ENCODE measurements at regions not wholly inside any gene's neighbourhood (a gene's known extent, or its start where the extent isn't known, plus 50 kb on each side); places are given as distances from the start of the nearest gene placed in this dataset.
"Not testable (repeated sequence)": the region's sequence is repeated elsewhere in the genome, so short reads cannot be mapped to it uniquely, and the experiment has no call there.

DNA sequence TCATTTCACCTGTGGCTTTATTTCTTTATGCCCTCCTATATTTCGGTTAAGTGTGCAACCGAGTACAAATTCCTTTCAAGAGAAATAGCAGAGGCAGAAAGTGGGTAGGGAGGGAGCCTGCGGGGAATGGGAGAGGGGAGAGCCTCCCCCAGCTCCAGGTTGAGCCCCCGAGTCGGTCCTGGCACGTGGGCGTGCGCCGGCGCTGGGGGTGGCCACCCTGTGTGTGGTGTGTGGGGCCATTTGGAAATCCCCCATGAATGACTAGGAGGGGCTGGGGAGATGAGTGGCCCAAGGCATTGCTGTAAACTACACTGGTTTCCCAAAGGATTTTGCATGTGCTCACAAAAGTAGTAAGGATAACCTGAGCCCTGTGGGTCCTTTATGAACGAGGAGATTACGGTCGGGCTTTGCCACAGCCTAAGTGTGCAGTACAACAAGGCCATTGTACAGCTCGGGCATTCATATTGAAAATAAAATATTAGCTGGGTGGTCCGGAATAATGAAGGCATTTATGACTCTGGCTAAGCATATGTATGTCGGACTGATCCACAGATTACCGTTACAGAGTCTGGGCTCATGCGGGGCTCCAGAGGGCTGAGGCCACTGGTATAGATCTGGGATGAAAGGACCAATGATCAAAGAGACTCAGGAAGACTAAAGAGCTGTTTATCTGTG lies 84.5 kb upstream of the RALGAPA2 start:
- DNase-seq, result no peak

DNA sequence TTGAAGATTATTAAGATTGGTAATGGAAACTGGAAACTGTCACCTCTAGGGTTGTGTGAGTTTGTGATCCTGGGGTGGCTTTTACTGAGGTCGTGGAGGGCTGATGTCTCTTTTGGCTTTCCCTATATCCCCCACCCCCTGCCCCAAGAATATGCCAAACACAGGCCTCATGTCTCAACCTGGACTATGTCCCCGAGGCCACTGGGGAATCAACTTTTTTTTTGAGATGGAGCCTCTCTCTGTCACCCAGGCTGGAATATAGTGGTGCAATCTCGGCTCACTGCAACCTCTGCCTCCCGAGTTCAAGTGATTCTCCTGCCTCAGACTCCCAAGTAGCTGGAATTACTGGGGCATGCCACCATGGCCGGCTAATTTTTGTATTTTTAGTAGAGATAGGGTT lies 83.3 kb upstream of the RALGAPA2 start:
- DNase-seq, result no peak

DNA sequence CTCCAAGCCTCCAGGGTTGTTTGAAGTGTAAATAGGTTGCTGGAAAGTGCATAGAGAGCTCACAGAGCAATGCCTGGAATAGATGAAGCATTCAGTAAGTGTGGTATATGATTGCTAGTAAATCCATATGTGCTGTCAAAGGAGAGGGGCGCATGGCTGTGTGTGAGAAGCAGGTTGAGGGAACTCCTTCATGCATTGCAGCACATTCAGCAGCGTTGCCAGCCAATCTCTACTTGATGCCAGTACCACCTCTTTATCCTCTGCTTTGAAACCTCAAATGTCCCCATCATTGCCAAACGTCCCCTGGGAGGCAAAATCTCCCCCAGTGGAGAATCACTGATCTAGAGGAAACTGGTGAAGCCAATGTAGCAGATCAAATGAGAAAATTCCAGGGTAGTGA lies 82.7 kb upstream of the RALGAPA2 start:
- no peak for DNase-seq

DNA sequence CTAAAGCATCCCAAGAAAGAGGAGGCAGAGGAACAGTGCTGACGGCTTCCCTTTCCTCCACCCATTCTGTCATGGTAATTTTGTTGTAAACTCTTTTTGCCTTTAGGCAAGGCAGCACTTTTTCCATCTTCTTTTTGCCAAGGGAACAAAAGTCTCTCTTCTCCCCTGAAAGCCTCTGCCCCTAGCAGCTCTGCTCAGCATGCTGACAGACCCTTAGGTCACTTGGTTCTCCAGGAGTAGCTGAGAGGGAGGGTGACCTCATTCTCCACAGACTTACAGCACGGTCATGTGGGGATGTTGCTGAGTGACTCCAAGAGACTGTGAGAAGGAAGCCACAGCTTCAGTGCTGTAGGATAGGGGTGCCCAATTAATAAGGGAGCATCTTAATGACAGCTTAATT lies 81.1 kb upstream of the RALGAPA2 start:
- no peak for DNase-seq

DNA sequence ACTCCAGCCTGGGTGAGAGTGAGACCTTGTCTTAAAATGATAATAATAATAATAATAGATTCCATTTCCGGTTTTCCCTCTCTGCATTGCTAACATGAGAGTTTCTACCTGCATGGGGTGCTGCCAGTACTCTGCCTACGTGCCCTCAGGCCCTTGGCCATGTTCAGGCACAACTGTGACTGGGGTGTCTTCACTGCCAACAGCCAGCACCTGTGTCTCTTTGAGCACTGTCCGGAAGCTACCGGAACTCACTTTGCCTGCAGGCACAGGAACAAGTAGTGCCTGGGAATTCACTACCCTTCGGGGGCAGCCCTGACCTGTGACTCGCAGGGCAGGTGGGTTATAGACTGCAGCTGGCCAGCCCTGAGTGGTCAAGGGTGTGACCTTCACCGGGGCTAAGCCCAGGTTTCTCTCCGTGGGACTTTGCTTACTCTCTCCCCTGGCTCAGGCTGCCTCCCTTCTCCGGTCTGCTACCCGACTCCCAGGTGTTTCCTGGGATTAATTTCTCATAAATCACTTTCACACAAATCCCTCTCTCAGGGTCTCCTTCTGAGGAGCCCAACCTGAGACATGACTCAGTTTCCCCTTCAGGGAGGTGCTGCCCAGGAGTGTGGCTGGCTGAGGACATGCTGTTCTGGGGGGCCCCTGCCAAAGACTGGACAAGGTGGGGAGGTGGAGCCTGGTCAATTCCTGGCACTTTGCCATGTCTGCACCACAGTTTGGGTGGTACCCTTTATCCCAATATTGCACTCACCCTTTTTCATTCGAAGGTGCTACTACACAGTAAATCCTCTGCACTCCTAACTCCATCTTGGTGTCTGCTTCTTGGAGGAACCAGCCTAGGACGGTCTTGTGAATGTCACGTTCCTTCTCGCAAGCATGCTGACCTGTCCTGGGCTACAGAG lies 79.5 kb upstream of the RALGAPA2 start:
- no peak for DNase-seq

DNA sequence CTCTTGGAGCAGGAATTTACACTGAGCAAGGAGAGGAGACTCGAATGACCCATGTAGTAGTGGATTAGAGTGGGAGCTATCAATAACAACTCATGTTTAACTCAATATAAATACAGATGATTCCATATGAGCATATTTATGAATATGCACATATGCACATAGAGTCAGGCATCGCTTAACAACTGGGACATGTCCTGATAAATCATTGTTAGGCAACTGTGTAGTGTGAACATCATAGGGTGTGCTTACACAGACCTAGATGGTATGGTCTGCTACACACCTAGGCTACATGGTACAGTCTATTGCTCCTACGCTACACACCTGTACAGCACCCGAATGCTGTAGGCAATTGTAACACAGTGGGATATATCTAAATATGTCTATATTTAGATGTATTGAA lies 75.9 kb upstream of the RALGAPA2 start:
- no peak for DNase-seq

DNA sequence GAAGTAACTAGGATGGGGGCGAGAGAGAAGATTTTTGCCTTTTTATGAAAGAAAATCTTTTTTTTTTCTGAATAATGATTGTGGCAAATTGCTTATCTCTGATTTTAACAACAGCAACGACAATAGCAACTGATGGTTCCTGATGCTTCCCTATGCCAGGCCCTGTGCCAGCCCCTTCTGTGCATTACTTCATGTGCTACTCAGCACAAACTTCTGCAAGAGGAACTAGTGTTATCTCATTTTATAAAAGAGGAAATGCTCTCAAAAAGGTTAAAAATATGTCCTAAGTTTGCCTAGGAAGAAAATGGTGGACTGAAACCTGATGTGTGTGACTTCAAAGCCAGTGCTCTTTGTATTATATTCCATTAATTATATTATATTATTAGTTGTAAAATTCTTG lies 74.0 kb upstream of the RALGAPA2 start:
- DNase-seq, result no peak

DNA sequence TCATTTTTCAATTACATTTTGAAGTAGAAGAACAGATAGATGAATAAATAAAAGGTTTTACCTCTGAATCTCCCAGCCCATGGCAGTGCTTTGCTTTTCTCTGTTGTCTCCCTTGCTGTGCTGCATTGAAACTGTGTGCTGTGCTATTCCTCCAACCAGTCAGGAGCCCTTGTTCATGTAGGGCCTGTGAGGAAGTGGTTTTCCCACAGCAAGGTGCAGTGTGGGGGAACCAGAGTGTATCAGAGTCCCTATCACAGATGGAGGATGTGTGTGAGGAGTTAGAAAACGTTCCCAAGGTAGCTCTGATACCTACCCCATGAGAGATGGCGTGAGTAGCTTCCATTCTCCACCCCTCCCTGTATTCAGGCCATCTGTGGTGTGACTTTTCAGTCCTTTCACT lies 72.8 kb upstream of the RALGAPA2 start:
- no peak for DNase-seq

DNA sequence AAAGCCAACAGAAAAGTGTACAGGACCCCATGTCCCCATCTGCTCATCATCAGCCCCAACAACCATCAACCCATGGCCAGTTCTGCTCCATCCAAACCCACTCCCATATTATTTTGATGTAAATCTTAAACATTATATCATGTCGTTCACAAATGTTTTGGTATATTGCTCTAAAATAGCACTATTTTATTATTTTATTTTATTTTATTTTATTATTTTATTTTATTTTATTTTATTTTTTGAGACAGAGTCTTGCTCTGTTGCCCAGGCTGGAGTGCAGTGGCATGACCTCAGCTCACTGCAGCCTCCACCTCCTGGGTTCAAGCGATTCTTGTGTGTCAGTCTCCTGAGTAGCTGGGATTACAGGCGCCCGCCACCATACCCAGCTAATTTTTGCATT lies 72.0 kb upstream of the RALGAPA2 start:
- DNase-seq, result not testable (repeated sequence)

DNA sequence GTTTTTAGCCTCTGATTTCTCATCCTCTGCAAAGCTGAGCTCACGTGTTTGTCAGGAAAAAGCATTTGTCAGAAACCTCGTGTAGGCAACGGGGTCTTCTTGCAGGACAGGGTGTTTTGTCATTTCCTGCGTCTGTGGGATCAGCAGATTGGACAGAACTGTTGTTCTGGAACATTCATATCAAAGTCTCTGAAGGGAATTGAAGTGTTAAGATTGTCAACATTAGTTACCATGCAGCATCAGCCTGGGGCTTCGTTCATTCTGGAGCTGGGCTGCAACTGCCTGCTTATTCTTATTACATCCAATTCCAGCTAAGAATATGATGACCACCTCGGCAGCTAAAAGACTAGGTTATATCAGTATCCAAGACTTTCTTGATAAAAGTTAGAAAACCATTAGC lies 71.0 kb upstream of the RALGAPA2 start:
- DNase-seq, result peak in 1 of 3 donors; percentile 44

DNA sequence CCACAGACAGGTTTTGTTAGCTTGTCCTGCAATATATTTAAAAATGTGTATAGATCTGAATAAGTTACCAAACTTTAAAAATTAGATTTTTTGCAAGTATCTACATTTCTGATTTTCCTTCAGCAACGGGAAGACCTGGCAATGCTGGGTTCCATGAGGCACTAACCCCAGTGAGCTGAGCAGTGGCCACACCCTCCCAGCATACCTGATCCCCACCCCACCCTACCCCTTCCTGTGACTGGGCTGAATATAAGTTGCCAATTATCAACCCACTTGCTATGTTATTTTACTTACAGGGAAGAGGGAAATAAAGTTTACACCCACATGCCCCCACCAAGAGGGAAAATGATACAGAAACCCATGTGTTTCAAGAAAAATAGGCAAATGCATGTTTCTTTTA lies 70.3 kb upstream of the RALGAPA2 start:
- DNase-seq, result no peak

DNA sequence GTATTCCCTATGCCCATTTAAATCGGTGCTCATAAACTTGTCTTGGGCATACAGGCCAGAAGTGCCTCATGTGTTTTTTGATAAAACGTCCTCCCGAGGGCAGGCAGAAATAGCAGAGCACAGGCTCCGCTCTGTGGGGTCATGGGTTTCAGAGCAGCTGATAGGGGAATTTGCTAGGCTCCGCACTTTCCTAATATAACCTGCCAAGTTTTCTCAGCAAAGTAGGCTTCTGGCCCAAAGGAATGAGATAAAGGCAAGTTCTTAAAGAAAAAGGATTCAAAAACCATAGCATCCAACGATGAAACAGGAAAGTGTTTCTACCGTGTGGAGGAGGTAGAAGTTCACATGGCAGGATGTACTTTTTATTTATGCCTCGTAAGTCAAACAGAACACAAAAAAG lies 69.8 kb upstream of the RALGAPA2 start:
- peak; percentile 63 to 86 (median 75) for DNase-seq

DNA sequence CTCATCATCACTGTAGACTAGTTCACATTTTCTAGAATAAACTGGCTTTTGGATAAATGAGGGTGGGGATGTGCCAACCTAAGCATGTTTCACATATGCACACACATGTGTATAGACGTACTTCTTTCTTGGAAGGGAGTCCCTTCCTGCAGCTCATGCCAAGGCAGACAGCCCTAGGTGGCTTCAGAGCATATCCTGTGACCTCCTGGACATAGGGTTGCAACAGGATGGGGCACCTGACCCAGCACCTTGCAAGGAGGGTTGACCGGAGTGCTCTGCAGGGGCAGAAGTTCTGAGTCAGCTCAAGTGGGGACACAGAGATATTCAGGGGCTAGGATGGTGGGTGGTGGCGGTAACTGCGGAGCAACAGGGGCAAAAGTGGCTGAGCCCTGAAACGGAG lies 68.6 kb upstream of the RALGAPA2 start:
- DNase-seq, result no peak

DNA sequence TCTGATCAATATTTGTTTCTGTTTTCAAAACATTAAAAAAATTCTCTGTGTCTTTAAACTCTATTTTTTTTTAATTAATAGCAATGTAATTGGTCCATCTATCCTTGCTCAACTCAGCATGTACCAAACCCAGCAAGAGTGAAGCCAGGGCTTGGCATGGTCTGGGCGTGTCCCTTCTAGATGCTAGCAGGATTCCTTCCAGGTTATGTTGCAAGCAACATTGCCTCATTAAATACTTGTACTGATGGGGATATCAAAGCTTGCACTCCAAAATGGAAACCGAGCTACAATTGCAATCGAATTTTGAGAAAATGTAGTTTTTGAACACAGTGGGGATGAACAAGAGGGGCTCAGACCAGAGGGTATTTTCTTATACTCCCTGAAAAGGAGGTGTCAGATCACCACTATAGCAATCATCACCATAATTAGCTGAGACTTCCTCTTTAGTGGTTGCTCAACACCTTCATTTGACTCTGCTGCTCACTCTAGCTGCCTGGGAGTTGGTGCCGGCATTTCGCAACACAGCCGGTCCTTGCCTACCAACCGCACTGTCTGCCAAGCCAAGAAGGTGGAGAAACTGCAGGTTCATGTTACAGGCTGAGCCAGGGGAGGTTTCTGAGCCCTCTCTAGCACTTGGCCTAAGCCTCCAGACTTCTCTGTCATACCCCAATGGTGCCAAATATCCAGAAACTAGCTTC lies 67.8 kb upstream of the RALGAPA2 start:
- peak in 1 of 3 donors; percentile 39 for DNase-seq

DNA sequence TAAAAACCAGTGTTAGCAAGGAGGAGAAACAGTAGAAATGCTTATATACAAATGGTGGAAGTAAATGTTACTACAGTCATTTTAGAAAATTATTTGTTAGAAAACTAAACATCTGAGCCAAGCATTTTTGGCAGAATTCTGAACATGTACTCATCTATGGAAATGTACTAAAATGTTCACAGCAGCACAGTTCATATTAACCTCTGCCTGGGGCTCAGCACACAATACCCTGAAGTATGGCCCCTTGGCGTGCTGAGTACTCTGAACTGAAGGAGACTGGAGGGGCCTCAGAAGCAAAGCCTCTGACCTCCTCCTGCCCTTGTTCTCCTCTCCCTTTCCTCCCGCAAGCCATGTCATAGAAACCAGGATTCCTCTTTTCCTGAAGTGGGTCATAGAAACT lies 66.2 kb upstream of the RALGAPA2 start:
- DNase-seq, result peak; percentile 59 to 86 (median 66)

DNA sequence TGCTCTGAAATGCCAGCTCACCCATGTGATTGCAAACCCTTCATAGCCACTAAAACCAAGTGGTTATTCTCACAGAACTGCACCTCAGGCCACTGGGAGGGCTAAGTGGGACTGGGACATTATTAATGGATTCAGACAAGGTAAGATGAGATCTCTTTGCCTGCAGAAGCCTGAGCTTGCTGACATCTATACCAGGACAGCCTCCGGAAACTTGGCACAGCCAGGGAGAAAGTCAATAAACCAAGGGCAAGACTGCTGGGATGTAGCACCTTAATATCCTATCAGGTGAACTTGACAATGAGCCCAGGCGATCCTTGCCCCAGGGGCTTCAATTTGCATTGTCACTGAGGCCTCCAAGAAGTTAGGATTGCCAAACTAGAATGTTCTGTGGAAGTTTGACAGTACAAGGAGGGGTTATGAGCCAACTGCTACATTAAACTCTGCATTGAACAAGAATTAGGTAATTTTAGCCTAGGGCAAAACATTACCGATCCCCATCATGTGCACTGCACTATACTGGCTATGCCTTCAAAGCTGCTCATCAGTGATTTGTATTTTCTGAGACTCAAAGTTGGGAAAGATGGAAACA lies 60.1 kb upstream of the RALGAPA2 start:
- DNase-seq, result no peak

DNA sequence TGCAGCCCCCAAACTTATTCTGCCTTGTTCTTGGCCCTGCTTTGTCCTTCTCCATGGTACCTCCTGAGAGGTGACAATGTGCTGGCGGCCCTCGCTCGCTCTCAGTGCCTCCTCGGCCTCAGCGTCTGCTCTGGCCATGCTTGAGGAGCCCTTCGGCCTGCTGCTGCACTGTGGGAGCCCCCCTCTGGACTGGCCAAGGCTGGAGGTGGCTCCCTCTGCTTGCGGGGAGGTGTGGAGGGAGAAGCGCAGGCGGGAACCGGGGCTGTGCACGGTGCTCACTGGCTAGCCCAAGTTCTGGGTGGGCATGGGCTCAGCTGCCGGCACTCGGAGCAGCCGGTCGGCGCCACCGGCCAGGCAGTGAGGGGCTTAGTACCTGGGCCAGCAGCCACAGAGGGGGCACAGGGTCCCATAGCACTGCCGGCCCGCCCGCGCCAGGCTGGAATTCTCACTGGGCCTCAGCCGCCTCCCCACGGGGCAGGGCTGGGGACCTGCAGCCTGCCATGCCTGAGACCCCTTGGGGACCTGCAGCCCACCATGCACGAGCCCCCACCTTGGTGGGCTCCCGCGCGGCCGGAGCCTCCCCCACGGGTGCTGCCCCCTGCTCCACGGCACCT lies 55.9 kb upstream of the RALGAPA2 start:
- DNase-seq, result no peak

DNA sequence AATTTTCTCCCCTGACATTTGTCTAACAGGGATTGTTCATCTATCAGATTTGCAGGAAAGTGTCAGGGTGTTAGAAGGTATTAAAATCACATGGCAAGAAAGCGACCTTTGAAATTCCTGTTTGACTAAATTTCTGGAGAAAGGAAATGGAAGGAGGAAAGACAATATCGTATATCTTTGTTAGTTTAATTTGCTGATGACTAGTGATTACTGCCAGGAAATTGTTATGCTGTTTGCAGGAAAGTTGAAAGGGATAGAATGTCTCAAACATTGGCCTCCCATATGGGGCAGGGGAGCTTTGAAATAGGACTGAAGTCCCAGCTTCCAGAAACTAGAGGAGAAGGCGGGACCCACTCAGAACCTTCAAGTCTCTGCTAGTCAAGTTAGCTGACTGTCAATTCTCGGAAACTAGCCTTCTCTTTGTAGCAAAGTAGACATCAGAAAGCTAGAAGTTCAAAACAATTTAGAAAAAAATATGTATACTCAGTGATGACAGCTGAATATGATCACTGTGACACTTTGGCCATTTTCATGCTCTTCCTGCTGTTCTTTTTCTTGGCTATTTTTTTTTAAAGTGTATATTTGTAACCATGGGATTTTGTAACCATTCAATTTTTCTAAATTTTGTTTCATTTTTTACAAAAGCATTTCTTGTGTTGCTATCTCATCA lies 53.4 kb upstream of the RALGAPA2 start:
- DNase-seq, result no peak

DNA sequence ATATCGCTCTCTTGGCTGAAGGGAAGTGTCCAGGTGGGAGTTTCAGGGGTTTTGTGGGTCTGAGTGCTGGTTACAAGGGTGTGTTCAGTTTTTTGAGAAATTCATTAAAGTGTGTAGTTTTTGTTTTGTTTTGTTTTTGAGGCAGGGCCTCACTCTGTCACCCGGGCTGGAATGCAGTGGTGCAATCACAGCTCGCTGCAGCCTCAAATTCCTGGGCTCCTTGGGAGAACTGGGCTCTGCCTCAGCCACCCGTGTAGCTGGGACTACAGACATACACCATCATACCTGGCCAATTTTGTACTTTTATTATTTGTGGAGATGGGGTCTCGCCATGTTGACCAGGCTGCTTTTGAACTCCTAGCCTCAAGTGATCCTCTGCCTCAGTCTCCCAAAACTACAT lies 51.2 kb upstream of the RALGAPA2 start:
- no peak for DNase-seq

Measured in muscle of back (tissue), 3 donors.